Neural cell (in vitro differentiated cells): ENCODE measurements at regions not wholly inside any gene's neighbourhood (a gene's known extent, or its start where the extent isn't known, plus 50 kb on each side); places are given as distances from the start of the nearest gene placed in this dataset.

Experiments
- H2AFZ ChIP-seq: fragments of 200-600, 300-800 bp; sonication (generic), shearing (Covaris generic); 2 replicates; pipeline ENCODE4 v1.6.0; 2014; ENCODE audit warnings: low read depth, mild to moderate bottlenecking, antibody characterized with exemption, low read length, moderate library complexity
- H3F3A ChIP-seq: fragments of 200-600 bp; shearing (Covaris generic); 2 replicates; pipeline ENCODE4 v1.6.1; 2016; ENCODE audit warnings: mild to moderate bottlenecking, moderate library complexity, mixed read lengths, antibody characterized with exemption, low read length; ENCODE audit not compliant: insufficient read depth, poor library complexity, severe bottlenecking
- H3K27ac ChIP-seq: fragments of 200-600, 300-800 bp; sonication (generic), shearing (Covaris generic); 2 replicates; pipeline ENCODE4 v1.5.1; 2014; ENCODE audit warnings: mild to moderate bottlenecking, low read length, moderate library complexity
- H3K27me3 ChIP-seq: fragments of 300-800, 200-600 bp; sonication (generic), shearing (Covaris generic); 2 replicates; pipeline ENCODE4 v1.6.0; 2014; ENCODE audit warnings: mild to moderate bottlenecking, low read depth, low read length, moderate library complexity; ENCODE audit not compliant: insufficient read depth
- H3K36me3 ChIP-seq: fragments of 300-800, 200-600 bp; sonication (generic), shearing (Covaris generic); 2 replicates; pipeline ENCODE4 v1.5.1; 2014; ENCODE audit warnings: mild to moderate bottlenecking, antibody characterized with exemption, low read length, moderate library complexity; ENCODE audit not compliant: insufficient read depth
- H3K4me2 ChIP-seq: fragments of 300-800, 200-600 bp; sonication (generic), shearing (Covaris generic); 2 replicates; pipeline ENCODE4 v1.6.0; 2014; ENCODE audit warnings: mild to moderate bottlenecking, low read length
- H3K4me3 ChIP-seq: fragments of 300-800, 200-600 bp; sonication (generic), shearing (Covaris generic); 2 replicates; pipeline ENCODE4 v1.5.1; 2014; ENCODE audit warnings: mild to moderate bottlenecking, low read length, moderate library complexity
- H3K79me2 ChIP-seq: fragments of 200-600 bp; shearing (Covaris generic); replicated peaks from 2 replicates; pipeline ENCODE4 v1.6.0; 2014; ENCODE audit warnings: mild to moderate bottlenecking, low read length, moderate library complexity; ENCODE audit not compliant: insufficient read depth
- H3K9ac ChIP-seq: fragments of 300-800, 200-600 bp; sonication (generic), shearing (Covaris generic); 2 replicates; pipeline ENCODE4 v1.6.1; 2016; ENCODE audit warnings: mild to moderate bottlenecking, low read length, mixed read lengths
- H3K9me2 ChIP-seq: fragments of 200-600 bp; shearing (Covaris generic); 2 replicates; pipeline ENCODE4 v1.6.1; 2016; ENCODE audit warnings: mild to moderate bottlenecking, low read length, mixed read lengths; ENCODE audit not compliant: insufficient read depth
- H3K9me3 ChIP-seq: fragments of 200-600, 300-800 bp; sonication (generic), shearing (Covaris generic); 2 replicates; pipeline ENCODE4 v1.6.1; 2016; ENCODE audit warnings: mild to moderate bottlenecking, mixed run types, low read length, moderate library complexity, mixed read lengths
- H4K20me1 ChIP-seq: fragments of 200-600 bp; shearing (Covaris generic); 2 replicates; pipeline ENCODE4 v1.6.1; 2016; ENCODE audit warnings: mild to moderate bottlenecking, mixed run types; ENCODE audit not compliant: insufficient read depth
- CTCF ChIP-seq: fragments of 450-650 bp; IDR thresholded peaks from 2 replicates; pipeline ENCODE4 v1.5.1; 2014; ENCODE audit warnings: antibody characterized with exemption, mild to moderate bottlenecking, moderate library complexity; ENCODE audit not compliant: poor library complexity, severe bottlenecking
- EP300 ChIP-seq: fragments of 450-650 bp; conservative IDR thresholded peaks from 2 replicates; pipeline ENCODE4 v1.6.1; 2014; ENCODE audit warnings: antibody characterized with exemption, mild to moderate bottlenecking, moderate library complexity; ENCODE audit not compliant: poor library complexity, severe bottlenecking
- EZH2 ChIP-seq: fragments of 200-600, 300-800 bp; shearing (Covaris generic), sonication (generic); IDR thresholded peaks from 2 replicates; pipeline ENCODE4 v1.6.1; 2014; ENCODE audit warnings: antibody characterized with exemption, low read length, borderline replicate concordance, mild to moderate bottlenecking; ENCODE audit not compliant: insufficient read depth, poor library complexity, severe bottlenecking
- MXI1 ChIP-seq: fragments of 450-650 bp; conservative IDR thresholded peaks from 2 replicates; pipeline ENCODE4 v1.6.1; 2014; ENCODE audit warnings: antibody characterized with exemption, mild to moderate bottlenecking; ENCODE audit not compliant: poor library complexity, severe bottlenecking
- POLR2AphosphoS5 ChIP-seq: IDR thresholded peaks from 2 replicates; pipeline ENCODE4 v1.6.1; 2012
- RAD21 ChIP-seq: fragments of 450-650 bp; conservative IDR thresholded peaks from 2 replicates; pipeline ENCODE4 v1.6.1; 2014; ENCODE audit warnings: antibody characterized with exemption, mild to moderate bottlenecking, moderate library complexity
- SMC3 ChIP-seq: fragments of 450-650 bp; conservative IDR thresholded peaks from 2 replicates; pipeline ENCODE4 v1.6.1; 2014; ENCODE audit warnings: antibody characterized with exemption, mild to moderate bottlenecking, moderate library complexity; ENCODE audit not compliant: poor library complexity
- TAF1 ChIP-seq: IDR thresholded peaks from 2 replicates; pipeline ENCODE4 v1.6.1; 2012; ENCODE audit warnings: low read depth
- TF ChIP-seq, protein P1 (sequence below): IDR thresholded peaks from 2 replicates; pipeline ENCODE4 v1.6.1; 2012; ENCODE audit warnings: borderline replicate concordance

DNA sequence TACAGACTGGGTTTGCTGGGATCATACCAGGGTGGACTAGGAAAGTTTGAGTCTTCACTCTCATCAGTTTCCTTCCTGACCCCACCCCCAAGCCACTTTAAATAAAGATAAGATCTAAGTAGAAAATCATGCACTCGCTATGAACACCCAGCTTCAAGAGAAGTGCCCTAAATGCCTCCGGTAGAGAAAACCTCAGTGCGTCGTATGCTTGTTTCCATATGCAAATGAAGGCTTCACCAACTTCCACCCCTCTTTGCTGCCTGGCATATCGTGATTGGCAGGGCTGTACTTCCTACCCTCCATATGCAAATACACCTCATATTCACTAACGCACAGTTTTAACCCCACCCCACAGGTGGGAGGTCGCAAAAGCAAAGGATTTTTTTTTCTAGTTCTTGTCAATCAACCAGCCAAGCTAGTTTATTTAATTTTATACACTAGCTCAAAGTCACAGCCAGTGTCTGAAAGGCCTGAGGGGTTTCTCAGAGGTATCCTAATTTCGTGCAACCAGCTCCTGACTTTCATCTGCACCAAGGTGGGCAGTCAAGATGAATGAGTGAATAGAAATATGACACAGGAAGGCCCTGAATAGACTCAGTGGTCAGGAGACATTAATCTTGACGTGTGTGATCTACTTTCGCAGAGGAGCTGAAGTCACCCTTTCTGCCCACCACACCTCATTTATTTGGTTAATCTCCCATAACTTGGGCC is 121.1 kb upstream of the TSHZ3 start:
- no peaks in the 10 kb centered on the region for H3K36me3 ChIP-seq
- H4K20me1 ChIP-seq: no peaks in the 10 kb centered on the region
- no peaks in the 10 kb centered on the region for H3F3A ChIP-seq
- H2AFZ ChIP-seq: no peak overlapping the region
- no peaks in the 10 kb centered on the region for H3K9me2 ChIP-seq
- H3K9me3 ChIP-seq: no peaks in the 10 kb centered on the region
- H3K9ac ChIP-seq: no peak overlapping the region
- H3K4me3 ChIP-seq: no peak overlapping the region
- no peaks in the 10 kb centered on the region for H3K27me3 ChIP-seq
- no peak overlapping the region for H3K27ac ChIP-seq
- H3K79me2 ChIP-seq: no peaks in the 10 kb centered on the region
- no peak for TF ChIP-seq RAD21
- no peak for TF ChIP-seq CTCF
- no peak for TF ChIP-seq SMC3
- no peak for TF ChIP-seq EZH2
- TF ChIP-seq MXI1: no peak
- TF ChIP-seq, protein P1, sequence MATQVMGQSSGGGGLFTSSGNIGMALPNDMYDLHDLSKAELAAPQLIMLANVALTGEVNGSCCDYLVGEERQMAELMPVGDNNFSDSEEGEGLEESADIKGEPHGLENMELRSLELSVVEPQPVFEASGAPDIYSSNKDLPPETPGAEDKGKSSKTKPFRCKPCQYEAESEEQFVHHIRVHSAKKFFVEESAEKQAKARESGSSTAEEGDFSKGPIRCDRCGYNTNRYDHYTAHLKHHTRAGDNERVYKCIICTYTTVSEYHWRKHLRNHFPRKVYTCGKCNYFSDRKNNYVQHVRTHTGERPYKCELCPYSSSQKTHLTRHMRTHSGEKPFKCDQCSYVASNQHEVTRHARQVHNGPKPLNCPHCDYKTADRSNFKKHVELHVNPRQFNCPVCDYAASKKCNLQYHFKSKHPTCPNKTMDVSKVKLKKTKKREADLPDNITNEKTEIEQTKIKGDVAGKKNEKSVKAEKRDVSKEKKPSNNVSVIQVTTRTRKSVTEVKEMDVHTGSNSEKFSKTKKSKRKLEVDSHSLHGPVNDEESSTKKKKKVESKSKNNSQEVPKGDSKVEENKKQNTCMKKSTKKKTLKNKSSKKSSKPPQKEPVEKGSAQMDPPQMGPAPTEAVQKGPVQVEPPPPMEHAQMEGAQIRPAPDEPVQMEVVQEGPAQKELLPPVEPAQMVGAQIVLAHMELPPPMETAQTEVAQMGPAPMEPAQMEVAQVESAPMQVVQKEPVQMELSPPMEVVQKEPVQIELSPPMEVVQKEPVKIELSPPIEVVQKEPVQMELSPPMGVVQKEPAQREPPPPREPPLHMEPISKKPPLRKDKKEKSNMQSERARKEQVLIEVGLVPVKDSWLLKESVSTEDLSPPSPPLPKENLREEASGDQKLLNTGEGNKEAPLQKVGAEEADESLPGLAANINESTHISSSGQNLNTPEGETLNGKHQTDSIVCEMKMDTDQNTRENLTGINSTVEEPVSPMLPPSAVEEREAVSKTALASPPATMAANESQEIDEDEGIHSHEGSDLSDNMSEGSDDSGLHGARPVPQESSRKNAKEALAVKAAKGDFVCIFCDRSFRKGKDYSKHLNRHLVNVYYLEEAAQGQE: no peak
- TF ChIP-seq POLR2AphosphoS5: no peak
- TF ChIP-seq EP300: no peak
- TF ChIP-seq TAF1: no peak
- H3K4me2 ChIP-seq: no peak overlapping the region

DNA sequence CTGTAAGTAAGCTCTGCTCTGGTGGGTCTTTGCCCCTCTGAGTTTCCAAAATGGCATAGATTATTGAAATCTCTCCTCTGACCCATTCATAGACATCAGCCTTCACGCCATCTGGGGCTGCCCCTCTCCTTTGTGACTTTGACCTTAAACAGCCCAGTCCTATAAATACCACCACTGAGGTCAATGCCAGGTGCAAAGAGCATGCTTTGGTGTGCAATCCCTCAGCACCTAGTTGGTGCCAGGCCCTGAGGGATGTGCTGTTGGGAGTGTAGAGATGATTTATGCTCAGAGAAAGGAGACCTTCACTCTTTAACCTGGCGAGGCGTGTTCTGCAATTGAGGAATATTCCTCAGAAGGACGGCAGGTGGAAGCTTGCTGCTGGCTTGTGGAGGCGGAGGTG is 121.7 kb upstream of the TSHZ3 start:
- Histone ChIP-seq H3K36me3 (no peaks in the 10 kb centered on the region), H3K79me2 (no peaks in the 10 kb centered on the region)
- TF ChIP-seq TAF1 (no peak), SMC3 (no peak), EZH2 (no peak), EP300 (no peak), MXI1 (no peak), POLR2AphosphoS5 (no peak), CTCF (no peak), RAD21 (no peak)
- TF ChIP-seq, protein P1: no peak

More for the DNA sequence above, 121.7 kb upstream of the TSHZ3 start:
- H3K27ac ChIP-seq: no peak overlapping the region
- H3K4me2 ChIP-seq: no peak overlapping the region
- H2AFZ ChIP-seq: no peak overlapping the region
- H3K4me3 ChIP-seq: no peak overlapping the region
- no peaks in the 10 kb centered on the region for H4K20me1 ChIP-seq
- no peak overlapping the region for H3K9ac ChIP-seq
- H3F3A ChIP-seq: no peaks in the 10 kb centered on the region
- no peaks in the 10 kb centered on the region for H3K9me2 ChIP-seq
- H3K27me3 ChIP-seq: no peaks in the 10 kb centered on the region
- no peaks in the 10 kb centered on the region for H3K9me3 ChIP-seq
